Stomach (tissue), 4 donors: ENCODE measurements at regions not wholly inside any gene's neighbourhood (a gene's known extent, or its start where the extent isn't known, plus 50 kb on each side); places are given as distances from the start of the nearest gene placed in this dataset.

Experiments used
- CTCF ChIP-seq, 7 experiments: fragments of 450-650 bp in 4 of 7; fragments of 200-600 bp in 3 of 7; sonication (generic) in 3 of 7; IDR thresholded peaks; one replicate each; pipeline ENCODE4 v1.5.1; 2016 to 2019; ENCODE audit warnings: antibody characterized with exemption in 7 of 7, control low read depth in 2 of 7, mild to moderate bottlenecking in 1 of 7
- EP300 ChIP-seq: sonication (generic); formaldehyde crosslinking; IDR thresholded peaks from one replicate; pipeline ENCODE4 v1.6.1; 2017; ENCODE audit warnings: antibody characterized with exemption
- POLR2AphosphoS5 ChIP-seq, 3 donors: sonication (generic); formaldehyde crosslinking; IDR thresholded peaks; one replicate each; pipeline ENCODE4 v1.6.1; 2016; ENCODE audit warnings: antibody characterized with exemption in 3 of 3

DNA sequence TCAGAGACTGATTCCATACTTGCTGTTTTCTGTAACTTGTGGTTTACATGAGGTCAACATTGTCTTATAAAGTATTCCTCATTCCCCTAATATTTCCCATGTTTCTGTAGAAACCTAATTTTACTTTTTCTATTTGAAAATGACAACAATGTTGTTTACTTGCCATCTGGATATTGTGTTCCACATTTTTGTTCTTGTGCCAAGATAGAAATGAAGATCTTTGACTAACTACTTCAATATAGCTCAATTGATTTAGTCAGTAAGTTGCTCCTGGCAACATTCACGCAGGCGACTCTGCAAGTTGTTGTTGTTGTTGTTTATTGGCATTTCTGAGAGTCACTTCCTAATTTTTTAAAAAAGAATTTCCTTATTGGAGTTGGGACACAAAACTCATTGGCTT, 69.5 kb downstream of the CAVIN2 start:
- TF ChIP-seq CTCF (IDR thresholded peaks at IDR 0.05) (no peak), EP300 (no peak), POLR2AphosphoS5 (IDR thresholded peaks at IDR 0.05) (no peak)
